Inflammatory macrophage treated with lipopolysaccharide for 4 hours (primary cell): ENCODE measurements at regions not wholly inside any gene's neighbourhood (a gene's known extent, or its start where the extent isn't known, plus 50 kb on each side); places are given as distances from the start of the nearest gene placed in this dataset.

Source experiments
- DNase-seq: peaks from one replicate; pipeline ENCODE4 v3.0.0-alpha.2; 2020

GRCh38 chrX:69083361-69083760 lies 81.9 kb downstream of the PJA1 start:
- no peak for DNase-seq

DNA sequence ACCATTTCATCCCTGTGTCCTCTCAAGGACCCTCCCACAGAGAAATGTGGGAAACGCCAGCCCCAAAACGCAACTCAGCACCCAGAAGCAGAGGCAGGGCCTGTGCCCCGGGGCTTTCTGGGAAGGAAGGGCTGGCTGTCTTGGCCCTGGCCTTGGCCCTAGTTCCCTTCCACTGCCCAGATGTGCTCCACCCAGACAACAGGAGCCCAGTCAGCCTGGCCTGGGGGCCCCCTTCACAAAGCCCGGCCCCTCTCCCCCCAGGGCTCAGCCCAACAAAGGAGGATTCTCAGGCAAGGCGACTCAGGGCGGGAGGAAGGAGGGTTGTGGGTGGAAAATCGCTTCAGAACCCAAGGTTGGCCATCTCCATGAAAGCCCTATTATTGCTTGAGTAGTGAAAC lies 82.5 kb downstream of the PJA1 start:
- no peak for DNase-seq

DNA sequence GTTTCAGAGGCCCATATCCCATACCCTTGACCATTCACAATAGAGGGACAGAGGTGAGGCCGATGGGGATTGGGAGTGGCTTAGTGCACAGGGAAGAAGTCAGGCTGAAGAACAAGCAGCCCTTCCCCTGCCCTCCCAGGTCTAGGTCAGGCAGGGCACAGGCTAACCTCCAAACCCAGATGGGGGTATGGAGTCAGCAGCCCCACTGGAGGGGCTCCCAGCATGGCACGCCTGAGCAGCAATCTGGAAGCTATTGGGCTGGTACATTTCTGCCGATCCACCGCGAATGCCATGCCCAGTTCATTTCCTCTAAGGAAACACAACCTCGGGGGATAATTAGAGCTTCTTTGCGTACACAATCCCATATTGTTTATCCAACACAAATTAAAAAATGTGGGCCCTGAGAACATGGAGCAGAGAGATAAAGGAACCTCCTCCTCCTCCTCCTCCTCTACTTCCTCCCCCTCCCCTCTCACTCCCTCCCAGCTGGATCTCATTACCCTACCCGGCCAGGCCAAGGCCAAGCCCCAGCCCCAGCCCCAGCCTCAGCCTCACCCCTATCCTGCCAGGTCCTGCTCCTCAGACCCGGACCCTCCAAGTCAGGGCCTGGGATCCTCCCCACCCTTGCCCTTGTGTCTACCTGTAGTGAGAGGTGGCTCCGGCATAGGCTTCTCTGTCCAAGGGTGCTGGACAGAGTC lies 83.0 kb downstream of the PJA1 start:
- no peak for DNase-seq

- no peak for DNase-seq
Measured at GRCh38 chrX:69080855-69081465, 84.3 kb downstream of the PJA1 start.

DNA sequence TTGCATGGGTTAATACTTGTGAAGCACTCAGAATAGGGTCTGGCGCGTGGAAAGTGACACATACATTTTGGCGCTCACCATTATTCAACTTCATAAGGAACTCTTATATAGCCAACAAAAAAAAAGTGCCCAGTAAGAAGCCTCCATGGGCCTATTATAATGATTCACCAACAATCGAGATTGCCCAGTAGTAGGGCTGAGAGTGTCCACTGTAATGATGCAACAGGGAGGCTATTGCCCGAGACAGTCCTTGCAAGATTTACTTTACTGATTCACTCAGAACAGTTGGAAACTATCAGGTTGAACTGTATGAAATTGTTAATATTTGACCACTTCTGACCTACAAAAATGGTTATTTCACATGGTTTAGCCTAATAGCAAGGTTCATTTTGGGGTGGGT lies 86.0 kb downstream of the PJA1 start:
- DNase-seq, result no peak

DNA sequence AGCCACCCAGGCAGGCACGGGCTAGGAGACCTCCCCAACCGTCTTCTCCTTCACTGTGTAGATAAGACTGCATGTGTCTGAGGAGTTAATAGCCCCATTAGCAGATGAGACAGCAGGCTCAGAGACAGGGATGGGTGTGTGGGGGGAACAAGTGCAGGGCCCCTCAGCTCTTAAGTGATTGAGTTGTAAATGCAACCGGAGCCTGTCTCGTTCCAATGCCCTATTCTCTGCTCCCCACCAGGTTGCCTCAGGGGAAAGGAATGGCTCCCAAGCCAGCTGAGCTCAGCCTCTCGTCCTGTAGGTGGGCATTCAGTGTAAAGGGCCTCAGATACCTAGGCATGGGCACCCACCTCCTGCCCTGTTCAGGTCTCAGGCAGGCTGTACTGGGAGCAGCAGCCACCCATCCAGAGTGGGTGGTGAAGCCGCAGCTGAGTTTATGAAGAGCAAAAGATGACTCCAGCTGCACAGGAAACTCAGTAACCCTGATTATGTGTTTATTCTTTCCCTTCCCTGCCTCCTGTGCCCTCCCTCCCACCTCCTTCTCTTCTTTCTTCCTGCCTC lies 87.3 kb downstream of the PJA1 start:
- no peak for DNase-seq

DNA sequence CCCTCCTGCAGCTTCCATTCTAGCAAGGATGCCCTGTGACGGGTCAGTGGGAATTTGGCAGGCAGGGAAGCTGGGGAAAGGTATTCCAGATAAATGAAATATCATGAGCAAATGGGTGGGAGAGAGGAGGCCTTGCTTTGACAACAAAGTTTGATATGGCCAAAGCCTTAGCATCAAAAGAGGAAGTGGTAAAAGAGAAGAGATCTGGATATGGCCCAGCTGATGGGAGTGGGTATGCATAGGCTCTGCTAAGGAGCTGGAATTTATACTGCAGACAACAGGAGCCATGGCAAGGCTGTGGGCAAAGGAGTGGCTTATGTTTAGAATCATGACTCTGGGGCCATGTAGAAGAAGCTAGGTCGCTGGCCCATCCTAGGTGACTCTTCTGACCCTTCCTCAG lies 89.2 kb downstream of the PJA1 start:
- DNase-seq, result no peak

DNA sequence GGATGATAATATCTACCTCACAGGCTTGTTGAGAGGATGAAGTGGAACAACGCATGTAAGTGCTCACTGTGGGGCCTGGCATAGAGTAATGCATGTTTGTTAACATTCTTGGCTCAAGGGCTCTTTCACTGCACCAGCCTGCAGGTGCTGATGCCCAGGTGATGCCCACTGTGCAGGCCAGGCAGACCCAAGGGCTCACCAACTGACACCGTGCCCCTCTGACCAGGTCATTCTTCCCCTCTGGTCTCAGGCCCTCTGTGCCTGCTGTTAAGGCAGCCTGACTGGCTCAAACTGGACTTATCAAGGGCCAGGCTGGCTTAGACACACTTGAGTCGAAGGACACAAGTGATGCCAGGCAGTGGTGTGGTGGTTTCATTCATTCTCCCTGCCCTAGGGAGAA lies 90.5 kb downstream of the PJA1 start:
- no peak for DNase-seq

DNA sequence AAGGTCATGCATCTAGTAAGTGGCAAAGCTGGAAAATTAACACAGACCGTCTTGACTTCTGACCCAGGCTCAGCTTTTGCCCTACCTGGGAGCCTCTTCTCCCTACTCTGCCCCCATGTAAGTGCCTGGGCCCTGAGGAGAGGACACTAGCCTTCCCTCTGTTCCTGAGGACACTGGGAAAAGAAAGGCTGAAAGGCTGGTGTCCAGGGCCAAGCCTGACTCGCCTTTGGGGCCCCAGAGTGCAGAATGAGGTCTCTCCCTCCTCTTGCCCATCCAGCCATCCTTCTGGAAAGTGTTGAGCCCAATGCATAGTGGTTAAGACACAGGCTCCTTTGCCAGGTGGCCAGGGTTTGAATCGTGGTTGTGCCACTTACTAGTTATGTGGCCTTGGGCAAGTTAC lies 91.5 kb downstream of the PJA1 start:
- no peak for DNase-seq

GRCh38 chrX:69073241-69073640 lies 92.0 kb downstream of the PJA1 start:
- DNase-seq, result no peak

DNA sequence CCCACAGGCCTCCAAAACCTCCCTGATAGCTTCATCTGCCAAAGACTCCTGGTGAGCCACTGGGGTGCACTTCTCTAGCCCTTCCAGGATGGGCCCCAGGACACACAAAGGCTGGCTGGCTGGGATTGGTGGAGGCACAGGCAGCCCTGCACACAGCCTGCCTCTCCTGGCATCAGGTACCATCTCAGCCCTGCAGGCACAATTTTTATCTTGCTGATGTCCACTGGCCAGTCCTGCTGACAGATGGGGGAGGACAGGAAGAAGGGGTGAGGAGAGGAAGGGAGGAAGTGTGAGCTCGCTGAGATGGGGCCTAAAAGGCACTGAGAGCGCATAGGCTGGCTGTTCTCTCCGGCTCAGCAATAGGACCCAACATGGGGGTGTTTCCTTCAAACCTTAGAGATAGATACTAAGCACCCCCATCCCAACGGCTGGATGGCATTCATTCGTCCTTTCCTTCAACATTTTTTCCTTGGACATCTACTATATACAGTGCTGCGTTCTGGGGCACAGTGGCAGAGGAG lies 92.7 kb downstream of the PJA1 start:
- no peak for DNase-seq

GRCh38 chrX:69070949-69071650 lies 94.2 kb downstream of the PJA1 start:
- no peak for DNase-seq

GRCh38 chrX:69069876-69070275 lies 95.4 kb downstream of the PJA1 start:
- DNase-seq, result no peak

- no peak for DNase-seq
Measured at GRCh38 chrX:69069086-69069445, 96.2 kb downstream of the PJA1 start.

- no peak for DNase-seq
Measured at GRCh38 chrX:69068301-69069085, 96.8 kb downstream of the PJA1 start.

- DNase-seq, result no peak
Measured at GRCh38 chrX:69067841-69068240, 97.4 kb downstream of the PJA1 start.

DNA sequence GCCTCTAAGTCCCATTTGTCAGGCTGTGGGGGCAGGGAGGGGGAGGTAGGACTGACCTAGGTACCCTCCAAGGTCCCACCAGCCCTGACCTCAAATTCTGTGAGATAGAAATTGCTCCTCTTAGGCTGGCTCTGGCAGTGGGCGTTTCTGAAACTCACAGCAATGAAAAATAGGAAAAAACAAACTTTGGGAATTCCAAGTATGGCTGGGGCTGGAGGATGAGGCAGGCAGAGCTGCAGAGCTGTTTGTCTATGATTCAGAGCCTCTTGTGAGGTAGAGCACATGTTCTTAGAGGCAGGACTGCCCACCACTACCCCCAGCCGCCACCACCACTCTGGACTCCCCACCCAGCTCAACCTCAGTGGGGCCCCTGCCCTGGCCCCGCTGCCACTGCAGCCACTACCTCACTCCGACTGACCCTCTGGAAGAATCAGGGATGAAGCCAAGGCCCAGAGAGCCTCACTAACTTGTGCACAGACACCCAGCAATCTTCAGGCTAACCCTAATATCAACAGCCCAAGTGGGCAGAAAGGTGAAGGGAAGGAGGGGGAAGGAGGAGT lies 98.2 kb downstream of the PJA1 start:
- no peak for DNase-seq

DNA sequence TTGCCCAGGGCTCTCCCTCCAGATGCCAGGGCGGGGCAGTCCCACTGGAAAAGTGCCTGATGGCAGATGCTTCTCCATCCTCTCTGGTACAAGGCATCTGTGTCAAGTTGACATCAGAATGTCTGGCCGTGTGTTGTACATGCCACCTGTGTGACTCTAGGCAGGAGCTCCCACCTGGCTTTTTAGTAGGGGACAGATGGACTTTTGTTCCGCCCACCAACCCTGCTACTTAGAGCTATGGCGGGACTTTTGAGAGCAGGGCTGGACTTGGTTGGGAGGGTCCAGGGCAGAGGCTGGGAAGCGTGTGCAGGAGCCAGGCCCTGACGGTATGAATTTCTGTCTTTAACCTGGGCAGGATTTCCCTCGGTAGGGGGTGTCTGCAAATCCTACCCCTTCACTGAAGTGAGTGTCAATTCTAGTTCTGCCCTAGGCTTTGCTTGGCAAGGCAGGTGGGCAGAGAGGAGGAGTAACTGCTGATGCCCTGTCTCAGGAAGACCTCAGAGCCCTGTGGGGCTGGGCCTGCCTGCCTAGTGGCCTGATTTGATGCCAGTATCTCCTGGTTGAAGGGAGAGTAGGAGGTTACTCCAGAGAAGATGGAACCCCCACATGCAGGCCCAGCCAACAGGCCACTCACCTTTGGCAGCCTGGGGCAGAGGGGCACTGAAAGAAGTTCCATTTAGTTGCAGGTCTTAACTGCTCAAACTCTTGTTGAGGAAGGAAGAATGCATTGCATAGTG lies 99.1 kb downstream of the PJA1 start:
- DNase-seq, result no peak

DNA sequence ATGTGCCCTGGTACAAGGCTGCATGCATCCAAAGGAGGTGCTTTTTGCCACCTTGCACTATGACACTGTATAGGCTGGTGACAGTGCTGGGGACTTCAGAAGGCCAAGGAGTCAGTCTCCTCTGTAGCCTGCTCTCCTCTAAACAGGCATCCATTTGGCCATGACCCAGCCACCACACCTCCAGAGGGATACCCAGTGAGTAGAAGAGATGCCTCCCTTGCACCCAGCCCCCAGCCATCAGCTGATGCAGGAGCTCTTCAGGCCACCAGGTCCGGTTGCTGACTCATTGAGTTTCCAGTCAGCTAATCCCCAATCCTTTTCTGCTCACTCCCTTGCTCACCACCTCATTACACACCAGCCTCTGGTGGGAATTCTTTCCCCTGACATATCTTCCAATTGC lies 99.8 kb downstream of the PJA1 start:
- DNase-seq, result no peak

DNA sequence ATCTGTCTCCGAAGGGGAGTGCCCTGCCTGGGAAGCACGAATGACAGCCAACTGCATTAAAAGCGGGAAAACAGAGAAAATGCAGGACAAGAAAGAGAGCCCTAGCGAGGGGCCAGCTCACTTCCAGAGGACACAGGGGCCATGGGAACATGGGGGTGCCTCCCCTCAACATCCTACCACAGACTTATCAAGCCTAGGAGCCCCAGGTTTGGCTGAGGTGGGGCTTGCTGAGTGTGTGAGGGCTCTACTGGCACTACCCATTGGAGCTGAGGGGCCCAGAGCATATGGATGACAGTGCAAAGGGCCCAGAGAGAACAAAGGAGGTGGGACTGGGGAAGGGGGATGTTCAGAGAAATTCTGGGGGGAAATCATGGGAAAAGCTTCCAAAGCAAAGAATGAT lies 101.8 kb downstream of the PJA1 start:
- no peak for DNase-seq

DNA sequence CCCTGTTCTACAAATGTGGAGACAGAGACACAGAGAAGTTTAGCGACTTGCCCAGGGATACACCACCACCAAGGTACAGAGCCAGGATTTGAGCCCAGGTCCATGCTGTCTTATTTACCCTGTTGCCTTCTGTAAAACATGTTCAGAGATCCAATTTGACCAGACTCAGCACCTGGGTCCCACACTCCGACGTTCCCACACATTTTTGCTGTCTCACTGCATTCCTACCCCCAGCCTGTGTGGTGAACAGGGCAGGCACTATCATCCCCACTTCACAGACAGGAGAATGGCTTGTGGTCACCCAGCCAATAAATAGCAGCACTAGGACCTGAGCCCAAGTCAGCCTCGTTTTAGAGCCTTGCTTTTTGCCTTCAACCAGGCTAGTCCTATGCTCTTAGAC lies 102.8 kb downstream of the PJA1 start:
- DNase-seq, result no peak
